GM18858 (cell line): ENCODE measurements at regions not wholly inside any gene's neighbourhood (a gene's known extent, or its start where the extent isn't known, plus 50 kb on each side); places are given as distances from the start of the nearest gene placed in this dataset.
A peak's percentile ranks its signal among the peaks of the same experiment; 100 is the strongest.

ENCODE experiments used
- ATAC-seq: cut with Tn5 transposase; IDR thresholded peaks from one replicate; pipeline ENCODE4 v1.9.1; 2021; ENCODE audit not compliant: unreplicated experiment

DNA sequence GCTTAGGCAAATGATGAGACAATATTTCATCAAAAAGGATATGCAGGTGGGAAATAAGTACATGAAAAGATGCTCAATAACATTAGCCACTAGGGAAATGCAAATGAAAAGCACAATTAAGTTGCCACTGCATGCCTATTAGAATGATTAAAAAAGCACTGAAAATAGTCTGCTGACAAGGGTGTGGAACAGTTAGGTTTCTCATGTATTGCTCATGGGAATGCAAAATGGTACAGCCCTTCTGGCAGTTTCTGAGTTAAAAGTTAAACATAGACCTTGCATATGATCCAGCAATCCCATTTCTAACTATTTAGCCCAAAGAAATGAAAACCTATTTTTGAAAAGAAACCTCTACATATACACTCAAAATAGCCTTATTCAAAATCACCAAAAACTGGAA lies 393.0 kb downstream of the BMP4 start:
- ATAC-seq: no peak

- no peak for ATAC-seq
Measured at GRCh38 chr14:53553221-53553620, 400.1 kb upstream of the DDHD1 start.

DNA sequence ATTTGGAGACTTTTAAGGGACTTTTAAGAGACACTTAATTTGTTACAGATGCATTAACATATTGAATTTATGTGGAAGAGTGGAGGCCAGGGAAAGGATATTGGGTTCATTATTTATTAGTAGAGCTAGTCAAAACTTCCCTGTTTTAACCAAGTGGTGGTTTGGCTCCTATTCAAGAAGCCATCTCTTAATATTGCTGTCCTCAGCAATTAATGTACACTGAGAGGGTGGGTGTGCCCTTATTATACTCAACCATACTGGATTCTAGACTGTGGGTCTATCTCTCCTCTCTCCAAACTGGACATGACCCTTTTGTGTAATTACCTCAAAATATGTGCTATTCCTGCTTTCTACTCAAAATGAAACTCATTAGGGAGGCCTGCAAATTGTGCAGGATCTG lies 398.7 kb upstream of the DDHD1 start:
- no peak for ATAC-seq

- no peak for ATAC-seq
Measured at GRCh38 chr14:53550776-53551175, 397.7 kb upstream of the DDHD1 start.

- no peak for ATAC-seq
Measured at GRCh38 chr14:53549956-53550355, 396.8 kb upstream of the DDHD1 start.

- ATAC-seq: peak; percentile 44
Measured at GRCh38 chr14:53547593-53547992, 394.5 kb upstream of the DDHD1 start.

DNA sequence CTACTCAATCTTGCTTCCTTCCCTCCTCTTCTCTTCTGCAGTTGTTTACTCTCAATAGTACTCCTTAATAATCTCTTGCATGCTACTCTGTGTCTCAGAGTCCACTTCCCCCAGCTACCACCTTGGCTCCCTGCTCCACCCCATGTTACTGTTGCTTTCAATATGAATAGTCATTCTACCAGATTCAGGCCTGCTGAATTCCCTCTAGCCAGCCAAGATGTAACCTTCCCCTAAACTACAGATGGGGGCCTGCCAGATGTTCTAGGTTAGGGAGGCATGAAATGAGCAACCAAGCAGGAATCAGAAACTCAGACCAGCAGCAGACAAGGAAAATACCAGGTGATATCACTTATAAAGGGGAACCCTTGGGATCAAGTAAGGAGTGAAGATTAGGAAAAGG lies 392.1 kb upstream of the DDHD1 start:
- no peak for ATAC-seq

DNA sequence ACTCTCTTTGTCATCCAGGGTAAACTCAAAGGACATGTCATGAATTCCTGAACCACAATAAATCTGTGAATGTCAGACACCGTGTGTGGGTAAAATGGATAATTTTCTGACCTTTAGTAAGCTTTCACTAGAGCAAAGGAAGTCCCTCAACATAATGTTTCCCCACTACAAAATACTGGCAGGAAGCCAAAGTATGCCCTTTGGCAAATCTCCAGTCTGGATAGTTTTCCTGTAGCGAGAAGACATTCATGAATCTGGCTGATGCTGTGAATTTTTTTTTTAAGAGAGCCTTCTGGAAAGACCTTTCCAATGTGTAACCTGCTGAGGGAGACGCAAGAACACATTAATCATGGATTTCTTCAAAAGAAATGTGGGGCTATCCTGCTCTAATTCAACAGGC lies 389.6 kb upstream of the DDHD1 start:
- no peak for ATAC-seq

DNA sequence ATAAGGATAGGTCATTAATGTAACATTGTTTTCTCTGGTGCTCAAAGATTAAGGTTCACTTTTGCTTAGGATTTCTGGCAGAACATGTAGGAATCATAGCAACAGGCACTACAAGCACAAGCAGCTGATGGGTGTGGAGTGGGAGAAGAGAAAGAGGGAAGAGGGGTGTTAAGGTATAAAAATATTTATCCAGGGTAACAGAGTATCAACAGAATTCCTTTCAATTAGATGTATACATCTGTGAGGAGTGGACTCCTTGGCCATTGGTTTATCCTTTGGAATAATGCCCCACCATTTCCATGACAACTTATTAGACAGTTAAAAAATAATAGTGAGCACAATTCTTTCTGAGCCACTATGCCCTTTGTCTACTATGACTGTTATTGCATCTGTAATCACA lies 388.3 kb upstream of the DDHD1 start:
- no peak for ATAC-seq

GRCh38 chr14:53539489-53540126 lies 386.5 kb upstream of the DDHD1 start:
- ATAC-seq: peak; percentile 64

DNA sequence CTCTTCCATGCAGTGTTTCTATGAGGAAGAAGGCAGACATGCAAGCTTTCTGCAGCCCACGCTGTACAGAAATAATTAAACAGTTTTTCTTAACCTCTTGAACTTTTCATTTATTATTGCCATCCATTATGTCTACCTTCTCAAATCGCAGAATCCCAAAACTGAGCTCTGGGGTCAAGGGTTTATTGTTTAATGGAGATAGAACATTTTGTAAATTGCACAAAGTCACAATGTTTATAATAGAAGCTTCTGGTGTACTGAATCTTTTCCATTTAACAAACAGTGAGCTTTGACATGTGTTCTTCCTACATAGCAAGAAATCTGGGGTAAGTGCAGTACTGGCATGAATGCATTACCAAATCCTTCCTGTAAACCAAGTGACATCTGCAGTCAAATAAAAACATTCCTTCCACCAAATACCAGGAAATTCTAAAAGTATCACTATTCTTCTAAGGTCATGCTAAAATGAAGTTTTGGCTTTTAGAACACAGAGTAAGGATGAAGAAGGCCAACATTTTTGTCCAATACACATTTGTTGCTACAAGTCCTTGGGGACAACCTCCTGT lies 385.3 kb upstream of the DDHD1 start:
- ATAC-seq: no peak

DNA sequence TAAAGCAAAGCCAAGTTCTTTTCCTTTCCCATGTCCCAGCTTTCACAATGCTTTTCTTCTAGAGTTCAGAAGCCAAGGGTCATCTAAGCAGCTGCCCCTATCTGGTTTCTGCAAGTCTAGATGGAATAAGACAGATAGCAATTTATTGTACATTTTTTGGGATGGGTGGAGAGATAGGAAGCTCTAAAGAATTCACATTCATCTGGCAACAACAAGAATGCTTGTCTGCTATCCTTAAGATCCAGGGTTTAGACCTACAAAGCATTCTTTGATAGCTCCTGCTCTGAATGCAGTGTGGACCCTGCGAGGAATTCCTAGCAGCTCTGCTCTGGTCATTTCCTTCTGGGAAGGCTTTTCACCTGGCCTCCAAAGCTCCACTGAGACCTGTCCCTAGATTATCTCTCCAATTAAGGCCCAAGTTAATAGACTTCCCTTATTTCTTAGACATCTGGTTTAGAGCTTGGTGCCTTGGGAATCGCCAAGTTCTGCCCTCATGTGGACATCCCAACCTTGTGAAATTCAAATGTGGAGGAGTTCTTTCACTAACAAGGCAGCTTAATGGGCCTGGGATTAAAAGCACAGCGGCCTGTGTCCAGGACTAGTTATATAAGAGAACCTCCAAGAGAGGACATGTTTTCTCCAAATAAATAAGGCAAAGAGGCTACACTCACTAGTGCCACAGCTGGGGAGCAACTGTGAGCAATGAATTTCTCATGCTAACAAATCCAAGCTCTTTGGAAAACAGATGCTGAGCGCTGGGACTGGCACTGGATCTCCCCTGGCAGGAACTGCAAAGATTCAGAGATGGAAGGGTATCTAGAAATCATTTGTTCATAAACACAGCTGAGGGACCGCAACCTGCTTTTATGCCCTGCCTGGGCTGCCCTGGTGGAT lies 384.5 kb upstream of the DDHD1 start:
- ATAC-seq: no peak

DNA sequence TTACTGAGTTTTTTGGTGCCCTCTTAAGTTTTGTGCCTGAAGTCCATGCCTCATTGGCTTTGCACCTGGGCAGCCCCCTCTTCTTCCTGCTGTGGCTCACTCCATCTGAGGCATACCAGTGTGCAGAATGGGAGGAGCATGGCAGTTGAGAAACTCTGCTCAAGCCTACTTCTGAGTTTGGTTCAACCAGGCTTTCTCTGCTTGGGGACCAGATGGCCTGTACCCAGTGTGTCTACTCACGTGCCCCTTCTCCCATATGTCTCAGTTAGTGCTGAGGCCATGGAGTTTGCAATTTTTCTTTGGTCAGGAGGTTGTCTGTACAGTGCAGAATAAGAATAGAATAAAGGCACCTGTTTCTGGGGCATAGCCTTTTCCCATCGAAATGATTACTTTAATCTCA lies 383.3 kb upstream of the DDHD1 start:
- no peak for ATAC-seq

- no peak for ATAC-seq
Measured at GRCh38 chr14:53534841-53535240, 381.7 kb upstream of the DDHD1 start.

DNA sequence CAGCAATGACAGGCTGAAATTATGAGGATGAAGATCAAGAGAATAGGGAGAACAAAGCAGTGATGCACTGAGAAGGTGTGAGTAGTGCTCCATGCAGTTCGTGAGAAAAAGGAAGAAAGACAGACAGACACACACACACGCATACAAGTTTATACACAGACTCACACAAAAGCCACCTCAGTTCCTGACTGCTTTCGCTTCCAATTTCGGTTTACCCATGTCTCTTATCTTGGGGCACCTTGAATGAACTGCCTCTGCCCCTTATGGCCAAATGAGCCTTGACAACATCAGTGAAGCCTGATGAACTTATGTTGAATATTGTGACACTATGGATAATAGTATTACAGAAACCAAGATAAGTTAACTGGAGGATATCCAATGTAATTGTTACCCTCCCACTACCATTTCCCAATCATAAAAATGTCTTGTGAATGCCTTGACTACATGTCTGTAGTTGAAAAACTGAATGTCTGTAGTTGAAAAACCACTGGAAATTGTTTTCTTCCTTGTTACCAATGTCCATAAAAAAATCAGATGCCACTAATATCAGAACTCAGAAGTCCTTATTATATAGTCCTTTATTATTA lies 380.4 kb upstream of the DDHD1 start:
- no peak for ATAC-seq

DNA sequence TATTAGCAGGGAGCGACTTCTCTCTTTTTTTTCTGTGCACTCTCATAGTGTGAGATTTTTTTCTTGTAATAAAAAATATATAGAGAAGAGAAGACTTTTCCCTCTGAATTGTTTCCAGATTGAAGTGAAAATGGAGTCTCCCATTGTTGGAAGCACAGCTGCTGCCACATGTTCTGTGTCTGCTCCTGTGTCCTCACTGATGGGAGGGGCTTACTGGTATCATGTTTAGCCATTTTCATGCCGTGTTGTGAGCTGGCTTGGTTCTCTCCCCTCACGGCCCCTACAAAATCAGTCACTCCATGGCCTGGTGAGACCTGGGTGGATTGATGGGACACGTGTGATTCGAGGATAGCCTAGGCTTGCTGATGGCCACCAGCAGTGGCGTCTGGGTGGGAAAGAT lies 379.7 kb upstream of the DDHD1 start:
- no peak for ATAC-seq

DNA sequence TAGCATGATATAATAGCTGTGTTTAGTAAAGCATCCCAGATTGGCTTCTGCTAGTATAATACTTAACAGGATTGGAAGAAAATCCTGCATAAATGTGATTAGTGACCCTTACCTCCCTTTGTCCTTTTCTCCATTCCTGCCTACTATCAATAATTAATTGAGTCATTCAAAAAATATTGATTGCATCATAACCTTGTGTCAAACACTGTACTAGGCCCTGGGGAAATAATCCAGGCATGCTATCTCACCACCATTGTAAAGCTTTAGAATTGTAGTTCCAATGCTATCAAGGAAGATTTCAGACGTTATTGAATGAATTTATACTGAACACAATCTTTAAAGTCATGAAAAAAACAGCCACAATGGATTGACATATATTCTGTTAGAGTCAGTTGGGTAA lies 378.6 kb upstream of the DDHD1 start:
- no peak for ATAC-seq

GRCh38 chr14:53531156-53531555 lies 378.0 kb upstream of the DDHD1 start:
- no peak for ATAC-seq

- ATAC-seq: no peak
Measured at GRCh38 chr14:53529519-53529918, 376.4 kb upstream of the DDHD1 start.

- no peak for ATAC-seq
Measured at GRCh38 chr14:53528185-53528671, 375.1 kb upstream of the DDHD1 start.

DNA sequence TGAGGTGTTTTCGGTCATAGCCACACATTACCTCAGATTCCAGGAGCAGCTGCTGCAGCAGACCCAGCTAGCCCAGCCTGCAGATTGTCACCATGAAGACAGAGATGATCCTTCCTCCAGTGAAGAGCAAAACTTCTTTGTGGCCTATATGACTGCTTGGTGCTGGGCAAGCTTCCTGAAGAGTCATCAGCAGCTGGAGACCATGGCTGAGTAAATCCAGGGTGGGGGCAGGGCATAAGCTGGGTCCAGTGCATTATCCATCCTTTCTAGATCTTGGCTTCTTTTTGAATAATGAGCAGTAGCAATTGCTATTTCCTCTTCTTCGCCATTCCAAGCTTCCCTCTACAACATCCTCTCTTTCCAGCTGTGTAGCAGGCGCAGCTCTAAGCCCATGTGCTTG lies 373.1 kb upstream of the DDHD1 start:
- ATAC-seq: no peak

DNA sequence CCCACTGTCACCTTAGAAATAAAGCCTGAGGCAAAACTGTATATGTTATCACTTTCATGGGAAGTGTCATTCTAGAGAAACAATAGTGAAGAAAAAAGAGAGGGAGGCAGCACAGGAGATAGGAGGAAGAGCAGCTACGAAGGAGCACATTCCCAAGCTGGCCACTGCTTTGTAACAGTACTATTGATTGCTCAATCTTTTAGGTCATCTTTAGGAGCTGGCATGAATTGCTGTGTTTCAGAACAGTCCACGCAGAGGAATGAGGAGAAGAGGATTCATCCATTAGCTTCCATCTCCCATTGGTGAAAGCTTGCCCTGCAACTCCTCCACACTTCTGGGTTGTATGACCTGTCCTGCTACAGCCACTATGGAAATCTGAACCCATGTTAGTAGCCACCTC lies 372.5 kb upstream of the DDHD1 start:
- ATAC-seq: no peak
